A549 (cell line): ENCODE measurements at regions not wholly inside any gene's neighbourhood (a gene's known extent, or its start where the extent isn't known, plus 50 kb on each side); places are given as distances from the start of the nearest gene placed in this dataset.

Experiments
- ATAC-seq, 2 experiments: fragments of 200-7000 bp in 1 of 2; fragments of >200 bp in 1 of 2; cut with Nextera tagmentation in 1 of 2; cut with Tn5 transposase in 1 of 2; 3 replicates each; pipeline versions ENCODE4 v1.8.0 to v1.9.1; 2018 to 2020; ENCODE audit warnings: mild to moderate bottlenecking in 1 of 2, moderate library complexity in 1 of 2
- CTCF ChIA-PET: fragments of 300-600 bp; sonication (Branson Sonifier 250); formaldehyde crosslinking; extraction: SDS; loops from one replicate; lab custom pipeline; 2021; ENCODE audit warnings: antibody characterized with exemption, inconsistent platforms; lab: Yijun Ruan, JAX
- POLR2A ChIA-PET: fragments of 350-600 bp; formaldehyde crosslinking; extraction: SDS; loops from one replicate; lab custom pipeline; 2021; ENCODE audit warnings: antibody characterized with exemption, inconsistent platforms; lab: Yijun Ruan, JAX
- DNase-seq, 2 experiments: peaks; one replicate each; pipeline versions ENCODE4 v3.0.0 to v3.0.0-alpha.2; 2011 to 2016; ENCODE audit warnings: low read depth in 1 of 2, low spot score in 1 of 2
- FAIRE-seq: peaks from 2 replicates; lab custom pipeline; 2011; peaks lifted over from hg19 to GRCh38; lab: Jason Lieb, UNC
- H3K27ac ChIP-seq, 2 experiments: fragments of >200 bp; sonication (Bioruptor Twin); formaldehyde crosslinking; 3 replicates each; pipeline ENCODE4 v1.5.1; 2016 to 2017
- H3K4me1 ChIP-seq: fragments of >200 bp; sonication (Bioruptor Twin); formaldehyde crosslinking; 3 replicates; pipeline ENCODE4 v1.6.1; 2016
- H3K4me2 ChIP-seq: fragments of >200 bp; sonication (Bioruptor Twin); formaldehyde crosslinking; 3 replicates; pipeline ENCODE4 v1.6.1; 2016
- H3K4me3 ChIP-seq: fragments of >200 bp; sonication (Bioruptor Twin); formaldehyde crosslinking; 3 replicates; pipeline ENCODE4 v1.5.1; 2016
- H3K9me3 ChIP-seq: fragments of >200 bp; sonication (Bioruptor Twin); formaldehyde crosslinking; 3 replicates; pipeline ENCODE4 v1.6.1; 2016
- CBX8 ChIP-seq: fragments of 200-600 bp; sonication (generic); IDR thresholded peaks from 2 replicates; pipeline ENCODE4 v1.6.1; 2016
- CEBPB ChIP-seq, 2 experiments: fragments of >200 bp in 1 of 2; sonication (Bioruptor Twin) in 1 of 2; formaldehyde crosslinking in 1 of 2; IDR thresholded peaks; 2 replicates each; pipeline ENCODE4 v1.6.1; 2012 to 2016
- CHD2 ChIP-seq: fragments of 150-350 bp; IDR thresholded peaks from 2 replicates; pipeline ENCODE4 v1.6.1; 2014; ENCODE audit warnings: low read length; ENCODE audit not compliant: partially characterized antibody
- EP300 ChIP-seq, 2 experiments: fragments of >200 bp; sonication (Bioruptor Twin); formaldehyde crosslinking; IDR thresholded peaks; 2 replicates in 1 of 2; 3 replicates in 1 of 2; pipeline ENCODE4 v1.6.1; 2016 to 2017
- ESRRA ChIP-seq: fragments of 150-350 bp; IDR thresholded peaks from 2 replicates; pipeline ENCODE4 v1.6.1; 2014; ENCODE audit warnings: mild to moderate bottlenecking, low read length, borderline replicate concordance
- FOSL2 ChIP-seq, 2 experiments: fragments of 450-650 bp in 1 of 2; fragments of >200 bp in 1 of 2; sonication (Bioruptor Twin) in 1 of 2; formaldehyde crosslinking; IDR thresholded peaks; 2 replicates each; pipeline versions ENCODE4 v1.5.0 to v1.6.1; 2016 to 2020; ENCODE audit warnings: mild to moderate bottlenecking in 1 of 2, moderate library complexity in 1 of 2
- GATA3 ChIP-seq: IDR thresholded peaks from 2 replicates; pipeline ENCODE4 v1.6.1; 2012; ENCODE audit warnings: borderline replicate concordance
- HEYL ChIP-seq: fragments of 250-450 bp; sonication (Bioruptor Pico); IDR thresholded peaks from 2 replicates; pipeline ENCODE4 v1.8.0; 2021; ENCODE audit warnings: mild to moderate bottlenecking, moderate library complexity
- HMGXB4 ChIP-seq: fragments of 250-450 bp; sonication (Bioruptor Pico); IDR thresholded peaks from 2 replicates; pipeline ENCODE4 v1.5.0; 2021; ENCODE audit warnings: mild to moderate bottlenecking, moderate library complexity, borderline replicate concordance
- HOXB5 ChIP-seq: fragments of 250-450 bp; sonication (Bioruptor Pico); IDR thresholded peaks from 2 replicates; pipeline ENCODE4 v1.5.0; 2020; ENCODE audit warnings: mild to moderate bottlenecking, moderate library complexity
- JUNB ChIP-seq: fragments of >200 bp; sonication (Bioruptor Twin); formaldehyde crosslinking; IDR thresholded peaks from 2 replicates; pipeline ENCODE4 v1.6.1; 2016
- KDM5A ChIP-seq: fragments of 200-600 bp; sonication (generic); IDR thresholded peaks from 2 replicates; pipeline ENCODE4 v1.6.1; 2016; ENCODE audit warnings: antibody characterized with exemption, mild to moderate bottlenecking
- MAFK ChIP-seq: fragments of 450-650 bp; IDR thresholded peaks from 2 replicates; pipeline ENCODE4 v1.6.1; 2014; ENCODE audit not compliant: partially characterized antibody
- NFE2L2 ChIP-seq: fragments of 150-350 bp; conservative IDR thresholded peaks from 2 replicates; pipeline ENCODE4 v1.6.1; 2014; ENCODE audit warnings: low read length
- PHF8 ChIP-seq: fragments of 200-600 bp; sonication (generic); IDR thresholded peaks from 2 replicates; pipeline ENCODE4 v1.6.1; 2016; ENCODE audit warnings: low read depth, mild to moderate bottlenecking, antibody characterized with exemption, moderate library complexity, borderline replicate concordance
- POLR2AphosphoS2 ChIP-seq: conservative IDR thresholded peaks from 2 replicates; pipeline ENCODE4 v1.6.1; 2012; ENCODE audit warnings: low read length, improper control_type of control experiment, inconsistent platforms
- REST ChIP-seq: fragments of 200-600 bp; sonication (generic); IDR thresholded peaks from 2 replicates; pipeline ENCODE4 v1.6.1; 2016; ENCODE audit warnings: antibody characterized with exemption, mild to moderate bottlenecking, moderate library complexity
- RFX5 ChIP-seq: fragments of 450-650 bp; IDR thresholded peaks from 2 replicates; pipeline ENCODE4 v1.7.1; 2014; ENCODE audit warnings: antibody characterized with exemption, mild to moderate bottlenecking, moderate library complexity
- SMC3 ChIP-seq: fragments of >200 bp; sonication (Bioruptor Twin); formaldehyde crosslinking; IDR thresholded peaks from 3 replicates; pipeline ENCODE4 v1.6.1; 2018; ENCODE audit warnings: inconsistent platforms
- SREBF2 ChIP-seq: fragments of 450-650 bp; IDR thresholded peaks from 2 replicates; pipeline ENCODE4 v1.6.1; 2014; ENCODE audit warnings: mild to moderate bottlenecking, moderate library complexity
- TP53 ChIP-seq: fragments of 250-450 bp; sonication (Bioruptor Pico); IDR thresholded peaks from 2 replicates; pipeline ENCODE4 v1.5.0; 2021; ENCODE audit warnings: mild to moderate bottlenecking, moderate library complexity
- ZC3H11A ChIP-seq: fragments of 450-650 bp; IDR thresholded peaks from 2 replicates; pipeline ENCODE4 v1.6.1; 2014; ENCODE audit warnings: antibody characterized with exemption, mild to moderate bottlenecking
- ZFP36 ChIP-seq: fragments of 450-650 bp; IDR thresholded peaks from 2 replicates; pipeline ENCODE4 v1.6.1; 2014; ENCODE audit warnings: borderline replicate concordance; ENCODE audit not compliant: partially characterized antibody
- ZNF302 ChIP-seq: fragments of 250-450 bp; sonication (Bioruptor Pico); IDR thresholded peaks from 2 replicates; pipeline ENCODE4 v1.9.0; 2021; ENCODE audit warnings: inconsistent platforms, mild to moderate bottlenecking, moderate library complexity
- WGBS: methylation state at CpG from one replicate; pipeline ENCODE4 v1.1.6; 2017; ENCODE audit errors: missing lambda C conversion rate; 5-methylcytosine and 5-hydroxymethylcytosine counted together

GRCh38 chr21:15442743-15443469, 286.9 kb upstream of the USP25 start:
- DNase-seq, result peak in 1 of 2 experiments; percentile 60
- H3K4me2 ChIP-seq, result peak overlapping the region; percentile 78
- H3K9me3 ChIP-seq, result peaks cover 8% of the 10 kb centered on the region; the same call in 2 of the 3 replicates
- H3K4me1 ChIP-seq, result peaks cover 54% of the 10 kb centered on the region
- peak overlapping the region; percentile 93 to 96 for H3K27ac ChIP-seq
- POLR2A ChIA-PET, result interaction anchor here (0.6 to 1.0 kb wide), 2 partner anchors 191 to 378 kb away, joined by 3 read pairs; no protein-coding TSS in a partner anchor
- TF ChIP-seq KDM5A (no peak), HOXB5 (CRISPR knock-in tag) (peak; percentile 17; the same call in 1 of the 2 replicates)
- 6% methylated on average over 6 of the region's 6 CpGs for WGBS
- CTCF ChIA-PET, result interaction anchor here (1.4 kb wide), 1 partner anchor 23 kb away, joined by 3 read pairs; no protein-coding TSS in a partner anchor
- peak in 1 of 2 experiments; percentile 26; a peak in 2 of 6 replicates for ATAC-seq
- H3K4me3 ChIP-seq, result peak overlapping the region; percentile 31; the same call in 1 of the 3 replicates
- FAIRE-seq, result no peak

- ChIA-PET POLR2A (interaction anchor here (1.5 kb wide), 1 partner anchor 379 kb away, joined by 10 read pairs; the partner anchor contains the start of gene NRIP1), CTCF (interaction anchor here (1.1 kb wide), 1 partner anchor 189 kb away, joined by 4 read pairs; no protein-coding TSS in a partner anchor)
- ATAC-seq (peak; percentile 31 to 56; a peak in 3 of 6 replicates), DNase-seq (peak; percentile 13 to 77), FAIRE-seq (no peak)
- Histone ChIP-seq H3K4me2 (peak overlapping the region; percentile 78), H3K9me3 (peaks cover 11% of the 10 kb centered on the region; the same call in 2 of the 3 replicates), H3K4me3 (peak overlapping the region; percentile 31; the same call in 2 of the 3 replicates), H3K4me1 (peaks cover 54% of the 10 kb centered on the region), H3K27ac (peak overlapping the region; percentile 93 to 96)
- TF ChIP-seq CEBPB (IDR thresholded peaks at IDR 0.05) (0 out of 4 replicates have a peak, but pooled peaks of 1 of the 2 experiments have one; percentile 56), CHD2 (no peak)
- WGBS, result 1% methylated on average over 2 of the region's 2 CpGs
These were observed 286.1 kb upstream of the USP25 start for GRCh38 chr21:15443740-15444117.

DNA sequence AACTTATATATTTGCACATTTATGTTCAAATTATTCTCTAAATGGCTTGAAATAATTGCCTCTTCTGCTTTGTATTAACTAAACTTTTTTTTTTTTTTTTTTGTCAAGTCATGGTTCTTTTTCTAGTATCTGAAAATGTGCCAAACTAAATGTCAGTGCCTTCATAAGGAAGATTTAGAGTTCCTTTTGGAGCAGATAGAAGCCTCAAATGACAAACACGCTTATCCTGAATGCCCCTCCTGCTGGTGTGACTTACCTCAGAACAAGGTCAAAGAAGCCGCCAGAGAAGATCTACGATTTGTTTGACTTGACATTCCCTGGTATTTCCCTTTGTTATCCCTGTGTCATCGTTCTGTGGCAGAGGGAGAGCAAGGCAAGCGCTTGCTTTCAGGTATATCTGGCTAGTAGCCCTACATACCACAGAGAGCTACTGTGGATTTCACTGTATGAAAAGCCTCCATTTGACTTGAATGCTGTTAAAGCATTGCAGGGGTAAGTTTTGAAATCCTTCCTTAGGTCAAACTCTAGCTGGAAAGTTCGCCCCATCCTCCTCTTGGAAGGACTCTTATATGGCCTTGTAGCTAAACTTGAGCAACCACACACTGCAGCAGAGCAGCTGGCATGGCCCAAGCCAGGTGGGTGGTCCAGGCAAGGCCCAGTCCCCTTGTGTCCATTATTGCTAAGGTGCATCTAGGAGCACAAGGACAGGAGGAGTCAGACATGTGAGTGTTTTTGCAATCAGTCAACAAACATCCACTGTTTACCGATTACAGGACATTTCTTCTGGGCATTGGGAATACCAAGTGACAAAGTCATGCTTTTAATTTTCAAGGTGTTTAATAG, 285.4 kb upstream of the USP25 start:
- Histone ChIP-seq H3K27ac (peak overlapping the region; percentile 93 to 96), H3K4me1 (peaks cover 54% of the 10 kb centered on the region), H3K4me3 (peak overlapping the region; percentile 31; the same call in 2 of the 3 replicates), H3K4me2 (peak overlapping the region; percentile 78), H3K9me3 (peaks cover 13% of the 10 kb centered on the region; the same call in 2 of the 3 replicates)
- ChIA-PET CTCF (interaction anchor here (0.9 to 1.3 kb wide), 3 partner anchors 38 to 220 kb away, joined by 3 to 4 read pairs (median 4); no protein-coding TSS in a partner anchor), POLR2A (interaction anchor here (0.8 to 1.5 kb wide), 2 partner anchors 222 to 379 kb away, joined by 4 to 10 read pairs; partner anchors contain the start of gene NRIP1)
- under 1% methylated on average over 6 of the region's 7 CpGs for WGBS
- ATAC-seq (peak; percentile 94 to 98), FAIRE-seq (peak; percentile 86), DNase-seq (peak; percentile 67 to 98)
- no peak for TF ChIP-seq ZFP36
- peak; percentile 65; the same call in 1 of the 2 replicates for TF ChIP-seq JUNB
- peak; percentile 66 to 95; a peak in 4 of 5 replicates for TF ChIP-seq EP300 (IDR thresholded peaks at IDR 0.05)
- peak; percentile 97 for TF ChIP-seq MAFK
- TF ChIP-seq REST, result no peak
- TF ChIP-seq TP53 (CRISPR knock-in tag), result no peak
- TF ChIP-seq SMC3, result peak; percentile 34; the same call in 2 of the 3 replicates
- no peak for TF ChIP-seq CBX8
- TF ChIP-seq ESRRA, result 0 out of 2 replicates have a peak, but pooled peaks have one; percentile 4
- TF ChIP-seq ZNF302 (CRISPR knock-in tag), result 0 out of 2 replicates have a peak, but pooled peaks have one; percentile 15
- peak; percentile 65 for TF ChIP-seq NFE2L2
- no peak for TF ChIP-seq HEYL (CRISPR knock-in tag)
- TF ChIP-seq GATA3, result peak; percentile 81
- 0 out of 2 replicates have a peak, but pooled peaks have one; percentile 33 for TF ChIP-seq FOSL2 (IDR thresholded peaks at IDR 0.05)
- peak; percentile 65 for TF ChIP-seq FOSL2 (CRISPR knock-in tag; IDR thresholded peaks at IDR 0.05)
- TF ChIP-seq KDM5A, result no peak
- TF ChIP-seq HMGXB4 (CRISPR knock-in tag), result no peak
- TF ChIP-seq POLR2AphosphoS2, result no peak
- peak; percentile 87 to 89 for TF ChIP-seq CEBPB (IDR thresholded peaks at IDR 0.05)
- no peak for TF ChIP-seq RFX5
- no peak for TF ChIP-seq ZC3H11A
- TF ChIP-seq PHF8, result no peak
- no peak for TF ChIP-seq SREBF2
